ENCODE measurements at regions not wholly inside any gene's neighbourhood (a gene's known extent, or its start where the extent isn't known, plus 50 kb on each side); places are given as distances from the start of the nearest gene placed in this dataset.

DNA sequence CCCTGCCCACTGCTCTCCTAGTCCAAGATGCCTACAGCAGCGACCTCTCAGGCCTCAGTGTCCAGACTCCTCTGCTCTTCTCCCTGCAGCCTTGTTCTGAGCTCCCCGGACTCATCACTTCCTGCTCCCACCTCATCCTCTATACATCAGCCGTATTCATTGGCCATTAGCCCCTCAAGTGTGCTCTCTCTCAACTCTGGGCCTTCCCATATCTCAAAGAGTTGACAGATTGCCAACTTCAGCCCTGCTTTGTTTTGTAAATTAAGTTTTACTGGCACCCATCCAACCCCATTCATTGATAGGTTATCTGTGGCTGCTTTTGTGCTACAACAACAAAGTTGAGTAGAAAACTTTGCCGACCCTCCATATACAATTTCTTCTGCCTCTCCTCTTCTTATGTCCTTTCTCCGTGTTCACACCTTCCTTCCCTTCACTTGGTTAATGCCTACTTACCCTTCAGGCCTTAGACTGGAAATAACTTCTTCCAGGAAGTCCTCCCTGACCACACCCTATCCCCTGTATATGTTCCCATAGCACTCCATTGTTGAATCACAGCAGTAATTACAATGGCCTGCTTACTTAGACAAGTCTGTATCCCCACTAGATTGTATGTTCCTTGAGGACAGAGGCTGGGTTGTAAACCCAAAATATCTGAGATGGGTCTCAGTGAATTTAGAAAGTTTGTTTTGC is 63.4 kb upstream of the TANC2 start:
- TF ChIP-seq, protein P1, sequence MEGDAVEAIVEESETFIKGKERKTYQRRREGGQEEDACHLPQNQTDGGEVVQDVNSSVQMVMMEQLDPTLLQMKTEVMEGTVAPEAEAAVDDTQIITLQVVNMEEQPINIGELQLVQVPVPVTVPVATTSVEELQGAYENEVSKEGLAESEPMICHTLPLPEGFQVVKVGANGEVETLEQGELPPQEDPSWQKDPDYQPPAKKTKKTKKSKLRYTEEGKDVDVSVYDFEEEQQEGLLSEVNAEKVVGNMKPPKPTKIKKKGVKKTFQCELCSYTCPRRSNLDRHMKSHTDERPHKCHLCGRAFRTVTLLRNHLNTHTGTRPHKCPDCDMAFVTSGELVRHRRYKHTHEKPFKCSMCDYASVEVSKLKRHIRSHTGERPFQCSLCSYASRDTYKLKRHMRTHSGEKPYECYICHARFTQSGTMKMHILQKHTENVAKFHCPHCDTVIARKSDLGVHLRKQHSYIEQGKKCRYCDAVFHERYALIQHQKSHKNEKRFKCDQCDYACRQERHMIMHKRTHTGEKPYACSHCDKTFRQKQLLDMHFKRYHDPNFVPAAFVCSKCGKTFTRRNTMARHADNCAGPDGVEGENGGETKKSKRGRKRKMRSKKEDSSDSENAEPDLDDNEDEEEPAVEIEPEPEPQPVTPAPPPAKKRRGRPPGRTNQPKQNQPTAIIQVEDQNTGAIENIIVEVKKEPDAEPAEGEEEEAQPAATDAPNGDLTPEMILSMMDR (conservative IDR thresholded peaks at IDR 0.05; ENCODE audit: low read length), result no peak
- TF ChIP-seq EZH2phosphoT487 (IDR thresholded peaks at IDR 0.05; ENCODE audit: borderline replicate concordance, low read depth, low read length), result no peak
